PFSK-1 (cell line): ENCODE measurements at regions not wholly inside any gene's neighbourhood (a gene's known extent, or its start where the extent isn't known, plus 50 kb on each side); places are given as distances from the start of the nearest gene placed in this dataset.

Source experiments
- POLR2AphosphoS5 ChIP-seq: IDR thresholded peaks from 2 replicates; pipeline ENCODE4 v1.6.1; 2012; ENCODE audit warnings: low read depth, mild to moderate bottlenecking, control low read depth, low read length, moderate library complexity
- SIN3A ChIP-seq: IDR thresholded peaks from 2 replicates; pipeline ENCODE4 v1.6.1; 2012; ENCODE audit warnings: mild to moderate bottlenecking, low read length, moderate library complexity, borderline replicate concordance; ENCODE audit not compliant: insufficient read depth
- TF ChIP-seq, protein P1 (sequence below), 2 experiments: IDR thresholded peaks; 2 replicates each; pipeline versions ENCODE4 v1.6.1 to v1.8.0; 2011 to 2012; ENCODE audit warnings: low read depth in 2 of 2, low read length in 2 of 2, control low read depth in 1 of 2, inconsistent platforms in 1 of 2, mild to moderate bottlenecking in 1 of 2, moderate library complexity in 1 of 2; ENCODE audit not compliant: insufficient read depth in 1 of 2

GRCh38 chr1:68788762-68789161 lies 291.9 kb upstream of the DEPDC1 start:
- TF ChIP-seq, protein P1, sequence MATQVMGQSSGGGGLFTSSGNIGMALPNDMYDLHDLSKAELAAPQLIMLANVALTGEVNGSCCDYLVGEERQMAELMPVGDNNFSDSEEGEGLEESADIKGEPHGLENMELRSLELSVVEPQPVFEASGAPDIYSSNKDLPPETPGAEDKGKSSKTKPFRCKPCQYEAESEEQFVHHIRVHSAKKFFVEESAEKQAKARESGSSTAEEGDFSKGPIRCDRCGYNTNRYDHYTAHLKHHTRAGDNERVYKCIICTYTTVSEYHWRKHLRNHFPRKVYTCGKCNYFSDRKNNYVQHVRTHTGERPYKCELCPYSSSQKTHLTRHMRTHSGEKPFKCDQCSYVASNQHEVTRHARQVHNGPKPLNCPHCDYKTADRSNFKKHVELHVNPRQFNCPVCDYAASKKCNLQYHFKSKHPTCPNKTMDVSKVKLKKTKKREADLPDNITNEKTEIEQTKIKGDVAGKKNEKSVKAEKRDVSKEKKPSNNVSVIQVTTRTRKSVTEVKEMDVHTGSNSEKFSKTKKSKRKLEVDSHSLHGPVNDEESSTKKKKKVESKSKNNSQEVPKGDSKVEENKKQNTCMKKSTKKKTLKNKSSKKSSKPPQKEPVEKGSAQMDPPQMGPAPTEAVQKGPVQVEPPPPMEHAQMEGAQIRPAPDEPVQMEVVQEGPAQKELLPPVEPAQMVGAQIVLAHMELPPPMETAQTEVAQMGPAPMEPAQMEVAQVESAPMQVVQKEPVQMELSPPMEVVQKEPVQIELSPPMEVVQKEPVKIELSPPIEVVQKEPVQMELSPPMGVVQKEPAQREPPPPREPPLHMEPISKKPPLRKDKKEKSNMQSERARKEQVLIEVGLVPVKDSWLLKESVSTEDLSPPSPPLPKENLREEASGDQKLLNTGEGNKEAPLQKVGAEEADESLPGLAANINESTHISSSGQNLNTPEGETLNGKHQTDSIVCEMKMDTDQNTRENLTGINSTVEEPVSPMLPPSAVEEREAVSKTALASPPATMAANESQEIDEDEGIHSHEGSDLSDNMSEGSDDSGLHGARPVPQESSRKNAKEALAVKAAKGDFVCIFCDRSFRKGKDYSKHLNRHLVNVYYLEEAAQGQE (IDR thresholded peaks at IDR 0.05; ENCODE audit: insufficient read depth in 1 of 2, low read depth in 2 of 2, low read length in 2 of 2): no peak
- no peak for TF ChIP-seq SIN3A
- TF ChIP-seq POLR2AphosphoS5: no peak
